ENCODE measurements at regions not wholly inside any gene's neighbourhood (a gene's known extent, or its start where the extent isn't known, plus 50 kb on each side); places are given as distances from the start of the nearest gene placed in this dataset.
"Not testable (repeated sequence)": the region's sequence is repeated elsewhere in the genome, so short reads cannot be mapped to it uniquely, and the experiment has no call there.

GRCh38 chr5:130436430-130436829 is 532.2 kb downstream of the CHSY3 start:
- DNase-seq, result no peak

- no peak for DNase-seq
These were observed 523.1 kb downstream of the CHSY3 start for GRCh38 chr5:130427222-130427955.

- no peak for DNase-seq
These were observed 521.2 kb downstream of the CHSY3 start for GRCh38 chr5:130425424-130425823.

GRCh38 chr5:130424341-130424740 is 520.1 kb downstream of the CHSY3 start:
- no peak for DNase-seq

GRCh38 chr5:130402906-130403305 is 498.6 kb downstream of the CHSY3 start:
- DNase-seq, result no peak

GRCh38 chr5:130400091-130400490 is 495.8 kb downstream of the CHSY3 start:
- DNase-seq, result peak; percentile 76

GRCh38 chr5:130398825-130399224 is 494.6 kb downstream of the CHSY3 start:
- no peak for DNase-seq

- not testable (repeated sequence) for DNase-seq
These were observed 493.5 kb downstream of the CHSY3 start for GRCh38 chr5:130397727-130398126.

GRCh38 chr5:130397132-130397531 is 492.9 kb downstream of the CHSY3 start:
- no peak for DNase-seq

- not testable (repeated sequence) for DNase-seq
These were observed 487.5 kb downstream of the CHSY3 start for GRCh38 chr5:130391727-130392264.

GRCh38 chr5:130386155-130386554 is 481.9 kb downstream of the CHSY3 start:
- DNase-seq, result no peak

GRCh38 chr5:130385656-130386055 is 481.4 kb downstream of the CHSY3 start:
- no peak for DNase-seq

GRCh38 chr5:130365956-130366355 is 461.7 kb downstream of the CHSY3 start:
- DNase-seq, result no peak

- DNase-seq, result peak; percentile 53
These were observed 445.9 kb downstream of the CHSY3 start for GRCh38 chr5:130350131-130350530.

GRCh38 chr5:130337179-130337888 is 433.1 kb downstream of the CHSY3 start:
- DNase-seq, result peak; percentile 78

GRCh38 chr5:130335117-130335516 is 430.9 kb downstream of the CHSY3 start:
- no peak for DNase-seq

- peak; percentile 80 for DNase-seq
These were observed 428.8 kb downstream of the CHSY3 start for GRCh38 chr5:130333089-130333488.

- DNase-seq, result no peak
These were observed 427.1 kb downstream of the CHSY3 start for GRCh38 chr5:130331332-130331731.

GRCh38 chr5:130324953-130325671 is 420.8 kb downstream of the CHSY3 start:
- DNase-seq, result no peak

GRCh38 chr5:130323804-130324454 is 419.7 kb downstream of the CHSY3 start:
- DNase-seq, result peak; percentile 58

GRCh38 chr5:130321931-130322330 is 417.7 kb downstream of the CHSY3 start:
- DNase-seq, result no peak

- DNase-seq, result peak; percentile 68
These were observed 412.9 kb downstream of the CHSY3 start for GRCh38 chr5:130316971-130317680.
